ENCODE measurements at regions not wholly inside any gene's neighbourhood (a gene's known extent, or its start where the extent isn't known, plus 50 kb on each side); places are given as distances from the start of the nearest gene placed in this dataset.

DNA sequence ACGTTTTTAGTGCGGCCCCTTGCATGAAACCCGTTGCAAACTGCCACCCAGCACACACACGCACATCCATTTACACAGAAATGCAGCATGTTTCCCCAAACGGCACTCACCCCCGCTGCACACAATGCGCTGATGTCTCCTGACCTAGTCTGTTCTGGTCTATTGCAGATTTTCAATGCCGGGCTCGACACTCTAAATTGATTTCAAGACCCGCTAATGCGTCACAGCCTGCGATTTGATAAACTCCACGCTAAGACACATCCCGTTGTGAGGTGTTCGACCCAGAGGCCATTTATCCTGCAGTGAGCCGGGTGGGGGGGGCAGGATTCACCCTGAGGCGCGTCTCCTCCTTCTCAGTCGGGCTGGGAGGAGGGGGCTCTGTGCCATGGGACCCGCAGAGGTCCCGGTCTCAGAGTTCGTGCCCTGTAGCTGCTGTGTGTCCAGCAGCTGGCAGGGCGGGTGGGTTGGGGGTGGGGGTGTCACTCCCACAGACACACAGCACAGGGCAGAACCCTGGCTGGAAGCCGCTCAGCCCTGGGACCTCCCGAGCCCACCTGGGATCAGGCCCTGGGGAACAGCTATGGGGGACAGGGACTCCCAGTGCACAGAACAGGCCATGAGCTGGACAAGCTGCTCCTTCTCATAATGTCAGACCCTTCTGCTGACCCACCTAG lies 367.9 kb downstream of the PREX1 start:
- TF ChIP-seq CSRNP3 (CRISPR knock-in tag; IDR thresholded peaks at IDR 0.05) (no peak), ZFP3 (CRISPR knock-in tag; IDR thresholded peaks at IDR 0.05) (no peak), ZNF8 (CRISPR knock-in tag; IDR thresholded peaks at IDR 0.05) (no peak), ZFP30 (CRISPR knock-in tag; IDR thresholded peaks at IDR 0.05) (no peak), CSDC2 (CRISPR knock-in tag; IDR thresholded peaks at IDR 0.05) (no peak), TSHZ2 (CRISPR knock-in tag; IDR thresholded peaks at IDR 0.05) (no peak), ZC3H10 (CRISPR knock-in tag; IDR thresholded peaks at IDR 0.05) (no peak), TOX (CRISPR knock-in tag; IDR thresholded peaks at IDR 0.05; ENCODE audit: borderline replicate concordance) (no peak), GLIS3 (CRISPR knock-in tag; IDR thresholded peaks at IDR 0.05) (no peak)
- TF ChIP-seq, protein P1, sequence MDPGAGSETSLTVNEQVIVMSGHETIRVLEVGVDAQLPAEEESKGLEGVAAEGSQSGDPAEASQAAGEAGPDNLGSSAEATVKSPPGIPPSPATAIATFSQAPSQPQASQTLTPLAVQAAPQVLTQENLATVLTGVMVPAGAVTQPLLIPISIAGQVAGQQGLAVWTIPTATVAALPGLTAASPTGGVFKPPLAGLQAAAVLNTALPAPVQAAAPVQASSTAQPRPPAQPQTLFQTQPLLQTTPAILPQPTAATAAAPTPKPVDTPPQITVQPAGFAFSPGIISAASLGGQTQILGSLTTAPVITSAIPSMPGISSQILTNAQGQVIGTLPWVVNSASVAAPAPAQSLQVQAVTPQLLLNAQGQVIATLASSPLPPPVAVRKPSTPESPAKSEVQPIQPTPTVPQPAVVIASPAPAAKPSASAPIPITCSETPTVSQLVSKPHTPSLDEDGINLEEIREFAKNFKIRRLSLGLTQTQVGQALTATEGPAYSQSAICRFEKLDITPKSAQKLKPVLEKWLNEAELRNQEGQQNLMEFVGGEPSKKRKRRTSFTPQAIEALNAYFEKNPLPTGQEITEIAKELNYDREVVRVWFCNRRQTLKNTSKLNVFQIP (CRISPR knock-in tag; IDR thresholded peaks at IDR 0.05; ENCODE audit: borderline replicate concordance, low read depth) = no peak
- TF ChIP-seq, protein P2, sequence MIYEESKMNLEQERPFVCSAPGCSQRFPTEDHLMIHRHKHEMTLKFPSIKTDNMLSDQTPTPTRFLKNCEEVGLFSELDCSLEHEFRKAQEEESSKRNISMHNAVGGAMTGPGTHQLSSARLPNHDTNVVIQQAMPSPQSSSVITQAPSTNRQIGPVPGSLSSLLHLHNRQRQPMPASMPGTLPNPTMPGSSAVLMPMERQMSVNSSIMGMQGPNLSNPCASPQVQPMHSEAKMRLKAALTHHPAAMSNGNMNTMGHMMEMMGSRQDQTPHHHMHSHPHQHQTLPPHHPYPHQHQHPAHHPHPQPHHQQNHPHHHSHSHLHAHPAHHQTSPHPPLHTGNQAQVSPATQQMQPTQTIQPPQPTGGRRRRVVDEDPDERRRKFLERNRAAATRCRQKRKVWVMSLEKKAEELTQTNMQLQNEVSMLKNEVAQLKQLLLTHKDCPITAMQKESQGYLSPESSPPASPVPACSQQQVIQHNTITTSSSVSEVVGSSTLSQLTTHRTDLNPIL (CRISPR knock-in tag; IDR thresholded peaks at IDR 0.05; ENCODE audit: low read depth) = no peak
- no peak for ATAC-seq

DNA sequence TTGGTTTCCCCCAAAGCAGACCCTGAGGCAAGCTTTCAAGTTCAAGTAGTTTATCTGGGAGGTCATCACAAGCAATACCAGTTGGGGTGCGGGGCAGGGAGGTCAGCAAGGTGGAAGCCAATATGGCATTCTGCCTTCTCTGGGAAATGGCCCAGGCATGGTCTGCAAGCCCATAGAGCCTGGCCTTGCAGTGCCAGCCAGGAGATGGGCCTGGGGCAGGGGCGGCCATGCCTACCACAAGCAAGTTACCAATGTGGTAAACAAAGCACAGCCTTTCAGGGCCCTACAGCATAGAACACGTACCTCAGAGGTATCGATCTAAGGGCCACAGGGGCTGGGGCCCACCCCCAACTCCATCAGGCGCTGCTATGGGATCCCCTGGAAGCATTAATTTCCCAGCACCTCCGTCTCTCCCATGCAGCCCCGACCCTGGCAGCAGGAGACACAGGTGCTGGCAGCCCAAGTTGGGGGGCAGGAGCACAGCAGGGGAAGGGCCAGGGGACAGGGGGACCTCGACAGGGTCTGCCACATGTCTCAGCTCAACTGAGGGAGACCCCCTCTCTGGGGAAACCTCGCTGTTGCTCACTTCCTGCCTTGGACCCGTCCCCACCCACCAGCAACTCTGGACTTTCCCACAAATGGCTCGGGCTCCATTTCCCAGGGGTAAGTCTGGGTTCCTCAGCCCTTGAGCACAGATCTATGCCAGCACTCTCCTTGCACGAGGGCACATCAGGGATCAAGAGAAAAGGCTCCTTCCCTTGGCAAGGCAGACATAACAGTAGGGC lies 369.0 kb downstream of the PREX1 start:
- no peak for ATAC-seq
- no peak for TF ChIP-seq TOX (CRISPR knock-in tag; IDR thresholded peaks at IDR 0.05; ENCODE audit: borderline replicate concordance)
- no peak for TF ChIP-seq BACH2 (CRISPR knock-in tag; IDR thresholded peaks at IDR 0.05; ENCODE audit: borderline replicate concordance)
- no peak for TF ChIP-seq TSHZ2 (CRISPR knock-in tag; IDR thresholded peaks at IDR 0.05)
- no peak for TF ChIP-seq ZFP3 (CRISPR knock-in tag; IDR thresholded peaks at IDR 0.05)
- no peak for TF ChIP-seq PPARA (CRISPR knock-in tag; IDR thresholded peaks at IDR 0.05; ENCODE audit: borderline replicate concordance)
- TF ChIP-seq ZFP30 (CRISPR knock-in tag; IDR thresholded peaks at IDR 0.05) = no peak
- TF ChIP-seq ESRRG (CRISPR knock-in tag; IDR thresholded peaks at IDR 0.05) = no peak

DNA sequence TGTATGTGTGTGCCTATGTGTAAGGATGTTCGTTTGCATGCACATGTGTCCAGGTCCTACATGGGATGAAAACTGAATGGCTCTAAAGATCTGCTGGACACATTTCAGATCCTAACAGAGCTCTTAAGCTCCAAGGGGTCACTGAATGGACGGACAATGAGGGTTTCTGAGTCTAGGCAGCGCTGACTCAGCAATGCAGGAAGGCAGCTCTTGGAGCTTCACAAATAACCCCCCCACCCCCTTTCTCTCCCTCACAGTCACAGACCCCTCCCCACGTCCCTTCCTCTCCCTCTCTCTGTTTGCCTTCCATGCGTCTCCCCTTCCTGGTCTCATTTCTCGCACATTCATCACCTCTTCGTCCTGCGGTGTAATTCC lies 369.8 kb downstream of the PREX1 start:
- ATAC-seq = no peak
- no peak for TF ChIP-seq ISL1 (CRISPR knock-in tag; IDR thresholded peaks at IDR 0.05)
- TF ChIP-seq RARB (CRISPR knock-in tag; IDR thresholded peaks at IDR 0.05) = no peak
- no peak for TF ChIP-seq ZNF565 (CRISPR knock-in tag; conservative IDR thresholded peaks at IDR 0.05; ENCODE audit: low read depth)

Measured in SK-N-SH treated with all-trans-retinoic acid at 6 μM for 48 hours (cell line).